GM10847 (cell line): ENCODE measurements at regions not wholly inside any gene's neighbourhood (a gene's known extent, or its start where the extent isn't known, plus 50 kb on each side); places are given as distances from the start of the nearest gene placed in this dataset.

Experiments
- POLR2A ChIP-seq: IDR thresholded peaks from 2 replicates; pipeline ENCODE4 v1.6.1; 2011; ENCODE audit not compliant: insufficient read length; ENCODE audit errors: extremely low read depth

GRCh38 chr19:28556371-28556770 lies 656.6 kb downstream of the UQCRFS1 start:
- TF ChIP-seq POLR2A: no peak

- no peak for TF ChIP-seq POLR2A
Observed at GRCh38 chr19:28555317-28555716, 657.6 kb downstream of the UQCRFS1 start.

- TF ChIP-seq POLR2A: no peak
Observed at GRCh38 chr19:28554321-28555091, 658.4 kb downstream of the UQCRFS1 start.

- TF ChIP-seq POLR2A: no peak
Observed at GRCh38 chr19:28553764-28554163, 659.2 kb downstream of the UQCRFS1 start.

GRCh38 chr19:28553005-28553404 lies 659.9 kb downstream of the UQCRFS1 start:
- TF ChIP-seq POLR2A: no peak

- no peak for TF ChIP-seq POLR2A
Observed at GRCh38 chr19:28549680-28550277, 663.2 kb downstream of the UQCRFS1 start.

- no peak for TF ChIP-seq POLR2A
Observed at GRCh38 chr19:28546148-28546685, 666.7 kb downstream of the UQCRFS1 start.

- TF ChIP-seq POLR2A: no peak
Observed at GRCh38 chr19:28544451-28545261, 668.3 kb downstream of the UQCRFS1 start.

GRCh38 chr19:28543244-28543776 lies 669.6 kb downstream of the UQCRFS1 start:
- TF ChIP-seq POLR2A: no peak

- no peak for TF ChIP-seq POLR2A
Observed at GRCh38 chr19:28542394-28543243, 670.3 kb downstream of the UQCRFS1 start.

GRCh38 chr19:28541602-28542393 lies 671.2 kb downstream of the UQCRFS1 start:
- TF ChIP-seq POLR2A: no peak

GRCh38 chr19:28541029-28541428 lies 671.9 kb downstream of the UQCRFS1 start:
- no peak for TF ChIP-seq POLR2A

GRCh38 chr19:28539759-28540158 lies 673.2 kb downstream of the UQCRFS1 start:
- no peak for TF ChIP-seq POLR2A

- TF ChIP-seq POLR2A: no peak
Observed at GRCh38 chr19:28537896-28538295, 675.1 kb downstream of the UQCRFS1 start.
